Erythroblast (primary cell): ENCODE measurements at regions not wholly inside any gene's neighbourhood (a gene's known extent, or its start where the extent isn't known, plus 50 kb on each side); places are given as distances from the start of the nearest gene placed in this dataset.

Experiments
- DNase-seq, 2 experiments: peaks; one replicate each; lab custom pipeline; 2025; lab: John Stamatoyannopoulos, UW
- GATA1 ChIP-seq: IDR thresholded peaks from 2 replicates; pipeline ENCODE4 v1.6.1; 2011; ENCODE audit warnings: low read depth, mild to moderate bottlenecking, control low read depth, low read length, moderate library complexity
- POLR2A ChIP-seq: IDR thresholded peaks from 2 replicates; pipeline ENCODE4 v1.6.1; 2011; ENCODE audit warnings: mild to moderate bottlenecking, low read length

- DNase-seq: no peak
- TF ChIP-seq GATA1: no peak
- no peak for TF ChIP-seq POLR2A
These were observed 128.3 kb upstream of the LSM8 start for GRCh38 chr7:118055647-118056046.

DNA sequence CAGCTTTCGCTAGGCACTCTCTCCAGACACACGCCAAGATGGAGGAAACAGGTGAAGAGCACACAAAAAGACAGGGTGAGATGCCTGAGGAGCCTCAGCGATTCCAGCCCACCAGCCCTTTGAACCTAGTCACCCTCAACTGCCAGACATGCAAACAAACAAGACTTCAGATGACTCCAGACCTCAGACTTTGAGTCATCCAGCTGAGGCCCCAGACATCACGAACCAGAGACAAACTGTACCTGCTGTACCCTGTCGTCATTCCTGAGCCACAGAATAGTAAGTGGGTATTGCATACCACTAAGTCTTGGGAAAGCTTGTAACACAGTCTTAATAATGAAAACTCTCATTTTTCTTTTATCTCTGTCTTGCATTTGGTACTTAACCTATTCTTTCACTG is 126.6 kb upstream of the LSM8 start:
- DNase-seq: no peak
- TF ChIP-seq POLR2A (no peak), GATA1 (no peak)

DNA sequence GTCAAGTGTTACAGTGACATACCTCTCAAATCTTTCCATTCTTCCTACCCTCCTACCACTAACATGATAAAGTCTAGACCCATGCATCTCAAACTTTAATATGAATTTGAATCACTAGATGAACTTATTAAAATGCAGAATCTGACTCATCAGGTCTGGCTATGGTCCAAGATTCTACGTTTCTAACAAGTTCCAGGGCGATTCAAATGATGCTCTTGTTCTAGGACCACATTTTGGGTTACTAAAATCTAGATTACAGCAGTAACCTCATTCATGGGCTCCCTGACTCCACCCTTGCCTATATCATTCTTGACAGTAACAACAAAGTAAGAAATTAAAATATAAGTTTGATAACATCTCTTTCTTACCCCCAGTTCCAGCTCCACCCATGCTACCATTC is 124.8 kb upstream of the LSM8 start:
- TF ChIP-seq POLR2A (no peak), GATA1 (no peak)

DNA sequence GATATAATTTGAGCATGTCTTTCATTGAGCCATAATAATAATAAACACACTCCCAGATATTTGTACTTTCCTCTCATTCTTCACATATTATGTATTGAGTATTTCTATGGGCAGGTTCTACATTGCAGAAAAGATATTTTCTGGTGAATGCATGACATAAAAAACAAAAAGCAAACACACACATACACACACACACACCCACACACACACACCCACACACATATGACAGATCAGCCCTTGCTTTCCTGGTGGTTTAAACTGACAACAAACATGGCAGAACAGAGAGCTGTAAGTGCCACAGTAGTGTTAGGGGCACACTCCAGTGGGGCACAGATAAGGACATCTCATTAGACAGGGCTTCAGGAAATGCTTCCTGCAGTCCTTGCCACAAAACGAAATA is 123.3 kb upstream of the LSM8 start:
- DNase-seq: no peak
- TF ChIP-seq POLR2A (no peak), GATA1 (no peak)

More for the DNA sequence above, 124.8 kb upstream of the LSM8 start:
- no peak for DNase-seq

DNA sequence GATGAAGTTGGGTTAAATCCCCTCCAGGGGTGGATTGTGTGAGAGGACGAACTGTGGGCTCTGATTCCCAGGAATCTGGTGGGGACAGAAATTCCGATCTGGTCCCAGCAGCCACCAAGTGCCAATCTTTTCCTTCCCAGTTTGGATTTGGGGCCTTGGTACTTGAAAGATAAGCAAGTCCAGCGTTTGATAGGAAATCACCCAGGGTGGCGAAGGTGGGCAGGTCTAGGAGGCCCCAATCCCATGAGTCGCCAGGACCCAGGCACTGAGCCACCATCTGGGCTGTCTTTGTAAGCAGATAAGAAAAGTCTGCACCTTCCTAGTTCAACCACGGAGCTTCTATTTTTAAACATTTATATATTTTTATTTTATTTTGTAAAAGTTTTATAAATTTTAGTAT is 122.6 kb upstream of the LSM8 start:
- no peak for TF ChIP-seq POLR2A
- TF ChIP-seq GATA1: no peak
- peak; percentile 2 to 39 for DNase-seq

DNA sequence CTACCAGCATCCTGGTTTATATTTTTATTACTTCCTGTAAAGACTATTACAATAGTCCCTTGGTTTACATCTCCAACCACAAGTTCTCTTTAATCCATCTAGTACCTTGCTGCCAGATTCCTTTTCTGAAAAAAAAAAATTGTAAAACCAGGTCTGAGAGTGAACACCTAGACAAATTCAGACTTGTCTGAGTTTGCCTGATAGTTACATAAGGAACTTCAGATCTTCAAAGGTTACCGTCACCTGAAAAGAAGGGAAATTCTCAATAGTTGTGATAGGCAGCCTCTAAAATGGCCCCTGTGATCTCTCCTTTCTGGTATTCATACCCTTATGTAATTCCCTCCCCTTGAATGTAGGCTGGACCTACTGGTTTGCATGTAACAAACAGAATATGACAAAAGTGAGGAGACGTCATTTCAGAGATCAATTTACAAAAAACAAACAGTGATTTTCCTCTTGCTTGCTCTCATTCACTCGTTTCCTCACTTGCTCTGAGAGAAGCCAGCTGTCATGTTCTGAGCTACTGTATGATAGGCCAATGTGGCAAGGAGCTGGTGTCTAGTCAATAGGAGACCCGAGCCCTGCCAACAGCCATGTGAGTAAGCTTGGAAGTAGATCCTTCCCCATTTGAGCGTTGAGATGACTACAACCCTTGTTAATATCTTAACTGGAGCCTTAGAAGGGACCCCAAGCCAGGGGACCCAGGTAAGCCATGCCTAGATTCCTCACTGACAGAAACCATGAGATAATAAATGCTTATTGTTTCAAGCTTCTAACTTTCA is 110.9 kb upstream of the LSM8 start:
- TF ChIP-seq POLR2A (no peak), GATA1 (no peak)
- no peak for DNase-seq

GRCh38 chr7:118075936-118076335 is 108.0 kb upstream of the LSM8 start:
- DNase-seq: no peak
- TF ChIP-seq GATA1 (no peak), POLR2A (no peak)

GRCh38 chr7:118076564-118076963 is 107.4 kb upstream of the LSM8 start:
- no peak for TF ChIP-seq POLR2A
- TF ChIP-seq GATA1: no peak

DNA sequence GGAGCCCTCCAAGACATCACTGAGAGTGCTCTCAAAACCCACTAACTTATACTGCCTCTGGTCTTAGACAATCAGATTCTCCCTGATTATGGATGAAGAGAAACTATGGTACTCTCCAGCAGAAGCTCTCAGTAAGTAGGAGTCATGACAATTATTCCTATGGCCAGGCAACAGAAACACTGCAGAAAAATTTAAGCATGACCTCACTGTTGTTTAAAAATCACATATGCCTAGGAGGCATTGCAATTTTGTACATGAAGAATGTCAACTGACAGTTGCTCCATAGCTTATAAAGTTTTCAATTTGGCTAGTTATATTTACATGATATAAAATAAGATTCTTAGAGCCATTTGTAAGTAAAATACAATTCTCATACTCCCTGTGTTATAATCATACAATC is 105.9 kb upstream of the LSM8 start:
- TF ChIP-seq GATA1 (no peak), POLR2A (no peak)
- DNase-seq: no peak

More at GRCh38 chr7:118076564-118076963, 107.4 kb upstream of the LSM8 start:
- no peak for DNase-seq

- DNase-seq: no peak
- no peak for TF ChIP-seq GATA1
- TF ChIP-seq POLR2A: no peak
These were observed 104.6 kb upstream of the LSM8 start for GRCh38 chr7:118079369-118079768.

DNA sequence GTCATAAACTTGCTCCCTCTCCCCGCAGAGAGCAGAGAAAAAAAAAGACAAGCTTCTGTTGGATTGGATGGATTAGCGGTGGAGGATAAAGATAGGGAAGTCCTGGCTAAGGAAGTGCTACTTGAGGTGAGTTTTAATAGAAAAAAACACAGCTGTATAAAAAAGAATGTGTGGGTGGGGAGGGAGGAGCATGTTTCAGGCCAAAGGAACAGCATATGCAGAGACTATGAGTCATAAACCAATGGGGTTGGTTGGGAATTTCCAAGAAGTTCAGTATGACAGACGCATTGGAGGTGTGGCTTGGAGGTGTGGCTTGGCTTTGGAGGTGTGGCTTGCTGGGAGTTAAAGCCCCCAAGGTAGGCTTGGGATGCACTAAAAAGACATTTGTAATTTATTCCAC is 103.0 kb upstream of the LSM8 start:
- TF ChIP-seq POLR2A: no peak
- TF ChIP-seq GATA1: no peak
- DNase-seq: peak in 1 of 2 experiments; percentile 27

GRCh38 chr7:118082506-118082905 is 101.5 kb upstream of the LSM8 start:
- no peak for TF ChIP-seq POLR2A
- TF ChIP-seq GATA1: no peak
- DNase-seq: no peak

GRCh38 chr7:118085000-118085399 is 99.0 kb upstream of the LSM8 start:
- TF ChIP-seq GATA1: no peak
- no peak for TF ChIP-seq POLR2A
- no peak for DNase-seq

- no peak for DNase-seq
- TF ChIP-seq POLR2A: no peak
- no peak for TF ChIP-seq GATA1
These were observed 96.8 kb upstream of the LSM8 start for GRCh38 chr7:118087126-118087525.

- no peak for DNase-seq
- TF ChIP-seq GATA1: no peak
- TF ChIP-seq POLR2A: no peak
These were observed 89.9 kb upstream of the LSM8 start for GRCh38 chr7:118094044-118094443.
